Heart left ventricle (tissue), 16 donors: ENCODE measurements at regions not wholly inside any gene's neighbourhood (a gene's known extent, or its start where the extent isn't known, plus 50 kb on each side); places are given as distances from the start of the nearest gene placed in this dataset.

ENCODE experiments used
- ATAC-seq, 4 donors: fragments of 200-7000 bp; cut with Tn5 transposase; one replicate each; pipeline ENCODE4 v1.9.1; 2020 to 2022; ENCODE audit warnings: moderate library complexity in 4 of 4, mild to moderate bottlenecking in 3 of 4, moderate number of reproducible peaks in 1 of 4
- DNase-seq, 5 donors: peaks; one replicate each; pipeline ENCODE4 v3.0.0-alpha.2; 2020
- H3K27ac ChIP-seq, 12 donors: fragments of 200-600 bp; sonication (generic) in 4 of 12; one replicate each; pipeline versions ENCODE4 v1.5.0 to v1.8.0; 2016 to 2022; ENCODE audit warnings: mild to moderate bottlenecking in 2 of 12
- H3K27me3 ChIP-seq, 9 donors: fragments of 200-600 bp; sonication (generic) in 2 of 9; one replicate each; pipeline versions ENCODE4 v1.5.1 to v1.8.0; 2016 to 2022; ENCODE audit warnings: mild to moderate bottlenecking in 3 of 9
- H3K36me3 ChIP-seq, 9 donors: fragments of 200-600 bp; sonication (generic) in 2 of 9; one replicate each; pipeline versions ENCODE4 v1.5.0 to v1.8.0; 2018 to 2022; ENCODE audit warnings: mild to moderate bottlenecking in 2 of 9
- H3K4me1 ChIP-seq, 12 donors: fragments of 200-600 bp; sonication (generic) in 4 of 12; one replicate each; pipeline versions ENCODE4 v1.5.0 to v1.8.0; 2016 to 2022; ENCODE audit warnings: mild to moderate bottlenecking in 3 of 12
- H3K4me3 ChIP-seq, 12 donors: fragments of 200-600 bp; sonication (generic) in 4 of 12; one replicate each; pipeline versions ENCODE4 v1.5.0 to v1.8.0; 2017 to 2022; ENCODE audit warnings: mild to moderate bottlenecking in 9 of 12, moderate library complexity in 4 of 12
- H3K9me3 ChIP-seq, 12 donors: fragments of 200-600 bp; sonication (generic) in 4 of 12; one replicate each; pipeline versions ENCODE4 v1.5.0 to v1.8.0; 2016 to 2022; ENCODE audit warnings: mild to moderate bottlenecking in 1 of 12
- POLR2A ChIP-seq, 2 donors: fragments of 450-650 bp; IDR thresholded peaks; one replicate each; pipeline ENCODE4 v1.6.1; 2017; ENCODE audit warnings: antibody characterized with exemption in 2 of 2, mild to moderate bottlenecking in 2 of 2, moderate library complexity in 2 of 2
- WGBS, 4 donors: extraction: QIAGEN DNeasy Blood & Tissue Kit in 2 of 4; methylation state at CpG; one replicate each; pipeline versions ENCODE4 v1.1.5 to v1.1.7; 2013 to 2018; 5-methylcytosine and 5-hydroxymethylcytosine counted together
- intact Hi-C, 10 donors: fragments of 100-400 bp; cut with DNase I; formaldehyde crosslinking; loops; one replicate each; pipeline versions ENCODE4 v1.11.1 to v1.14.2; 2022
- TF ChIP-seq, protein P1 (sequence below), 12 donors: fragments of 200-600 bp; sonication (generic) in 4 of 12; IDR thresholded peaks; one replicate each; pipeline versions ENCODE4 v1.5.0 to v1.8.0; 2018 to 2022; ENCODE audit warnings: antibody characterized with exemption in 12 of 12, mild to moderate bottlenecking in 5 of 12
- donor health status: ischemic (EF 13 %, LVEDD 7.1; RV severe dilation, severe dysfunction).
- donor health status: healthy with polysubstance abuse.
- donor health status: DM: no; HTN: yes; CAD: no.
- donor health status: DM: no; HTN: no; CAD: no.
- donor health status: ischemic (EF 25% LVEDD 6.9; RV normal size, moderate dysfunction).
- donor health status: ischemic (EF 25% LVEDD 5.7; RV mildly dilated, moderate dysfunction).
- donor health status: healthy.
- donor health status: DM: yes; HTN: yes; CAD: no.
- donor health status: ischemic (EF 35%, LVEDD 5.7; RV mildly dilated, moderate dysfunction).
- donor health status: nonischemic (EF 11% LVEDD 7.7; RV severe dilation, severe dysfunction).
- donor health status: DM: yes; HTN: yes; CAD: no.
- donor health status: PGD.
- donor health status: ischemic (EF 29% LVEDD 5.4; RV normal size, mild dysfunction).
- donor health status: nonischemic (EF 23%, LVEDD 6.1; RV moderate dilation, normal function).

DNA sequence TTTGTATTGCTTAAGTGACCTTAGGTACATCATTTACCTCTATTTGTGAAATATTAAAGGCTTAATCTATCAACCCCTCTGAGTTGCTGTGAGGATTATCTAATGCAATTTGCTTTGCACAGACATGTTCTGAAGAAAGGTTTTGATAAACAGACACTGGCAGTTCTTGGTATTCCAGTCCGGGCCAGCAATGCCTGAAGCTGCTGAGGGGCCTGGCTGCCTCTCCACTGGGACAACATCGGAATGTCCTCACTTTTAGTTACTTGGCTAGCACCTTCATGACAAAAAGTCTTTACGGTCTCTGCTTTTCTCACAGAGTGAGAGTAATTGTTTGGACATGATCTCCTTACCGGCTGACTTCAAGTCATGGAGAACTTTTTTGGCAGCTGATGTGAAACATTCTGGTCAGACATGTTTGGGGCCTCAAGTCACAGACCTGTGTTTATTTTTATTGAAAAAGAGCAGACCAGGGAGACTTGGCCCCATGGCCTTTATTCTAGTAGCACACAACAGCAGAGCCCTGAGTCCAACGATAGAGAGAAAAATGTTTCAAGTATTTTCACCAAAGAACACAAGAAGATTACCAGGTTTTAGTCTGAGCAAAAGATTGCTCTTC, 1112.3 kb upstream of the FANCL start:
- WGBS, 4 donors: 61 to 69% (median 63%) methylated on average over 5 of the region's 5 CpGs
- Histone ChIP-seq H3K36me3 (no peaks in the 10 kb centered on the region), H3K4me3 (no peak overlapping the region), H3K27ac (peak overlapping the region in 1 of 12 donors; percentile 28), H3K9me3 (peaks cover 0 to 7% (median 0%) of the 10 kb centered on the region in 12 donors), H3K27me3 (no peaks in the 10 kb centered on the region), H3K4me1 (no peaks in the 10 kb centered on the region)
- no peak for DNase-seq
- intact Hi-C loops: no loop called here
- TF ChIP-seq POLR2A (IDR thresholded peaks at IDR 0.05): no peak
- TF ChIP-seq, protein P1, sequence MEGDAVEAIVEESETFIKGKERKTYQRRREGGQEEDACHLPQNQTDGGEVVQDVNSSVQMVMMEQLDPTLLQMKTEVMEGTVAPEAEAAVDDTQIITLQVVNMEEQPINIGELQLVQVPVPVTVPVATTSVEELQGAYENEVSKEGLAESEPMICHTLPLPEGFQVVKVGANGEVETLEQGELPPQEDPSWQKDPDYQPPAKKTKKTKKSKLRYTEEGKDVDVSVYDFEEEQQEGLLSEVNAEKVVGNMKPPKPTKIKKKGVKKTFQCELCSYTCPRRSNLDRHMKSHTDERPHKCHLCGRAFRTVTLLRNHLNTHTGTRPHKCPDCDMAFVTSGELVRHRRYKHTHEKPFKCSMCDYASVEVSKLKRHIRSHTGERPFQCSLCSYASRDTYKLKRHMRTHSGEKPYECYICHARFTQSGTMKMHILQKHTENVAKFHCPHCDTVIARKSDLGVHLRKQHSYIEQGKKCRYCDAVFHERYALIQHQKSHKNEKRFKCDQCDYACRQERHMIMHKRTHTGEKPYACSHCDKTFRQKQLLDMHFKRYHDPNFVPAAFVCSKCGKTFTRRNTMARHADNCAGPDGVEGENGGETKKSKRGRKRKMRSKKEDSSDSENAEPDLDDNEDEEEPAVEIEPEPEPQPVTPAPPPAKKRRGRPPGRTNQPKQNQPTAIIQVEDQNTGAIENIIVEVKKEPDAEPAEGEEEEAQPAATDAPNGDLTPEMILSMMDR (IDR thresholded peaks at IDR 0.05): no peak
- ATAC-seq: no peak

DNA sequence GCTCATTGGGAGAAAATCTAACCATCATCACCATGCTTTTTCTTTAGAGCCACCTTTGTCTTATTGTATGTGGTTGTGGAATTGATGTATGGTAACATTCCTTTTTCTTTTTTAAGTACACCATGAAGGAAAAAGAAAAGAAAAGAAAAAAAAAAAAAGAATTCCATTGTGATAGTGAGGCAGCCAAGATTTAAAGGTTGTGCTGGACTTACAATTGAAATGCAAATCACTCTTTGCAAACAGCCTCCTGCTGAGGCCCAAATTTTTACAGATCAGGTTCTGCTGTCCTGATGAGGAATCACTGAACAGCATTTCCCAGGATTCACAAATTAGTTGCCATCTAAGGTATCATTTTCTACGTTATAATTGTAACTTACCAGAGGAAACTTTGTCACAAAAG, 1101.0 kb upstream of the FANCL start:
- intact Hi-C loops: no loop called here

DNA sequence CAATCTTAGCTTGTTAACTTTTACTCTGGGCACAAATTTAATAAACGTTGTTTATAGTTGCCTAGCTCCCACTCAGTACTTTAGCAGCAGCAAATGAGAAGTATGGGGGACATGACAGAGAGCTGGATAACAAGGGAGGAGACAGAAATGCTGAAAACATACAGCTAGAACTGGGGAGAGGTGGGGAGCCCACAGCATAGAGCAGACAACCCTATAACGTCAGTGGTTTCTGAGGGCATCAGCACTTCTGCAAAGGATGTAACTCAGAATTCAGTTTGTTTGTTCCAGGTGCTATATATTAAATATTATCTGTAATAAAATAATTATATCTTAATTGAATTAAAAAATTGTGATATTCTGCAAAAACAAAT, 1098.7 kb upstream of the FANCL start:
- Histone ChIP-seq H3K4me3 (no peak overlapping the region), H3K4me1 (no peaks in the 10 kb centered on the region), H3K27me3 (no peaks in the 10 kb centered on the region), H3K27ac (no peak overlapping the region), H3K9me3 (peaks cover 0 to 3% (median 0%) of the 10 kb centered on the region in 12 donors), H3K36me3 (no peaks in the 10 kb centered on the region)
- WGBS, 4 donors: 63 to 74% (median 64%) methylated on average over 2 of the region's 2 CpGs
- TF ChIP-seq POLR2A (IDR thresholded peaks at IDR 0.05): no peak
- TF ChIP-seq, protein P1 (IDR thresholded peaks at IDR 0.05): no peak
- no peak for DNase-seq
- ATAC-seq: no peak
- intact Hi-C loops: no loop called here

More for the DNA sequence above, 1101.0 kb upstream of the FANCL start:
- no peaks in the 10 kb centered on the region for H3K4me1 ChIP-seq
- TF ChIP-seq, protein P1 (IDR thresholded peaks at IDR 0.05): no peak
- TF ChIP-seq POLR2A (IDR thresholded peaks at IDR 0.05): no peak
- DNase-seq (no peak), ATAC-seq (no peak)
- no peak overlapping the region for H3K27ac ChIP-seq
- no peaks in the 10 kb centered on the region for H3K36me3 ChIP-seq
- no peaks in the 10 kb centered on the region for H3K9me3 ChIP-seq
- no peaks in the 10 kb centered on the region for H3K27me3 ChIP-seq
- 38 to 55% (median 49%) methylated on average over 1 of the region's 1 CpG for WGBS, 4 donors
- H3K4me3 ChIP-seq: no peak overlapping the region

DNA sequence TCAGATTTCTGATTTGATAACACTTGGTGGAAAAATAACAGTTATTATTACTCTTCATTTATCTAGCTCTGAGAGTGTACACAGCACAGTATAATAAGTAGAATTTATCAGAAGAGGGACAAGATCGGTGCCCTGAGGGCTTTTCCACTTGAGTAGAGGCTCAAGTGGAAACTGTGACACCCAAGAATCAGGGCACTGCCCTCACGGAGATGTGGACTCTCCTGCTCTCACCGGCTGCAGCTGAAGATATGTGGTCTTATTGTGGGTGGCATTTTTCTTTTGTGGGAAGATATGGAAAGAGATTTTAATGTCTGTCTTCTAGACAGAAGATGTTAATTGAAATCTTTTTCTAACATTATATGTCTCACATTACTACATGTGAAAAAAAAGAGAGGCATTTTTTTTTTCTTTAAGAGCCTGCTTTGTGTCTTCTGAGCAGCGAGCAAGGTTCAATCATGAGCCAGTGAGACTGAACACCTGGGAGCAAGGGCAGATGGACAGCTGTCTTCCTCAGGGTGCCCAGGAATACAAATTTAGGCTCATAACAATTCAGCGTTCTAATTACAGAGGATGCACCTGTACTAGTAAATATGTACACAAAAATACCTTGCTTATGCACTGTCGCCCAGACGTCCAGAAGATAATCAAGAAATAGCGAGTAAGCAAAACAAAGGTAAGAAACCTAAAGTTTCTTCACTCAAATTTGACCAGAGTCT, 1098.2 kb upstream of the FANCL start:
- Histone ChIP-seq H3K4me3 (no peak overlapping the region), H3K36me3 (no peaks in the 10 kb centered on the region), H3K27ac (no peak overlapping the region), H3K27me3 (no peaks in the 10 kb centered on the region), H3K4me1 (no peaks in the 10 kb centered on the region), H3K9me3 (peaks cover 0 to 3% (median 0%) of the 10 kb centered on the region in 12 donors)
- intact Hi-C loops: no loop called here
- 59 to 67% (median 62%) methylated on average over 8 of the region's 8 CpGs for WGBS, 4 donors
- DNase-seq (no peak), ATAC-seq (no peak)
- TF ChIP-seq, protein P1 (IDR thresholded peaks at IDR 0.05): no peak
- TF ChIP-seq POLR2A (IDR thresholded peaks at IDR 0.05): no peak
